Panc1 (cell line): ENCODE measurements at regions not wholly inside any gene's neighbourhood (a gene's known extent, or its start where the extent isn't known, plus 50 kb on each side); places are given as distances from the start of the nearest gene placed in this dataset.

Experiments used
- TCF7L2 ChIP-seq: IDR thresholded peaks from 2 replicates; pipeline ENCODE4 v1.6.1; 2011; ENCODE audit warnings: mild to moderate bottlenecking, low read depth, low read length, inconsistent platforms
- TF ChIP-seq, protein P1 (sequence below): fragments of 450-650 bp; IDR thresholded peaks from 2 replicates; pipeline ENCODE4 v1.5.1; 2017; ENCODE audit warnings: mild to moderate bottlenecking

DNA sequence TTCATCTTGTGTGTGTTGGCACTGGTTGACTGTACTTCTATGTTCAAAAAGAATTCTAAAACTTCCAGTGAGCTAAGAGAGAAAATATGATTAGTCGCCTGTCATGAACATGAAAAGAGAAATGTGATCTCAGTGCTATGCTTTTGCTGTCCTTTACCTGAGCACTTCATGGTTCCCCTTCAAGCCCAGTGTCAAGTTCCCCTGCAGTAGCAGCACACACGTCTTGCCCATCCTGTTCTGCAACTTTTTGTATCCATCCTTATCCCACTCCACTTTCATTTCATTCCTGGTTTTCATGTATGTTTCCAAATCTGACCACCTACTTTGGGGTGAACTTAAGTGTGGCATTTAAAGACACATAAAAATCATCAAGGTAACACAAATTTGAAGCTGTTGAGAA lies 848.0 kb upstream of the USP15 start:
- TF ChIP-seq, protein P1, sequence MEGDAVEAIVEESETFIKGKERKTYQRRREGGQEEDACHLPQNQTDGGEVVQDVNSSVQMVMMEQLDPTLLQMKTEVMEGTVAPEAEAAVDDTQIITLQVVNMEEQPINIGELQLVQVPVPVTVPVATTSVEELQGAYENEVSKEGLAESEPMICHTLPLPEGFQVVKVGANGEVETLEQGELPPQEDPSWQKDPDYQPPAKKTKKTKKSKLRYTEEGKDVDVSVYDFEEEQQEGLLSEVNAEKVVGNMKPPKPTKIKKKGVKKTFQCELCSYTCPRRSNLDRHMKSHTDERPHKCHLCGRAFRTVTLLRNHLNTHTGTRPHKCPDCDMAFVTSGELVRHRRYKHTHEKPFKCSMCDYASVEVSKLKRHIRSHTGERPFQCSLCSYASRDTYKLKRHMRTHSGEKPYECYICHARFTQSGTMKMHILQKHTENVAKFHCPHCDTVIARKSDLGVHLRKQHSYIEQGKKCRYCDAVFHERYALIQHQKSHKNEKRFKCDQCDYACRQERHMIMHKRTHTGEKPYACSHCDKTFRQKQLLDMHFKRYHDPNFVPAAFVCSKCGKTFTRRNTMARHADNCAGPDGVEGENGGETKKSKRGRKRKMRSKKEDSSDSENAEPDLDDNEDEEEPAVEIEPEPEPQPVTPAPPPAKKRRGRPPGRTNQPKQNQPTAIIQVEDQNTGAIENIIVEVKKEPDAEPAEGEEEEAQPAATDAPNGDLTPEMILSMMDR, result no peak
- TF ChIP-seq TCF7L2, result no peak
